ENCODE measurements at regions not wholly inside any gene's neighbourhood (a gene's known extent, or its start where the extent isn't known, plus 50 kb on each side); places are given as distances from the start of the nearest gene placed in this dataset.

DNA sequence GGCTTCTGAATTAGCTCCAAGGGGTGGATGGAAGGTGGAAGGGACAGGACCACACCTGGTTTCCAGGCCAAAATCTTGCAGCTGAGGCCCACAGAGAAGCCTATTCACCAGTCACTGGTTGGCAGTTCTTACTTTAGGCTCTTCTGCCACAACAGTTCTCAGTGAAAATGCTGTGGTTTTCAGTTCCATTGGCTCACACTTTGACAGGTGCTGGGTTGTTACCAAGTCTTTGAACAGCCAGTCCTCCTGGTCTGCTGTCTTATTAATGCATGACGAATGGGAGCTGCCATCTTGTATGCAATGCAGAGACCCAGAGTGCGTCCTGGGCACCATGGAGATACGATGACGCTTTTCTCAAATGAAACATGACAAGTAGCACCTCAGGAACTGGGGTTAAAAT is 232.0 kb upstream of the ZBED5 start:
- TF ChIP-seq, protein P1, sequence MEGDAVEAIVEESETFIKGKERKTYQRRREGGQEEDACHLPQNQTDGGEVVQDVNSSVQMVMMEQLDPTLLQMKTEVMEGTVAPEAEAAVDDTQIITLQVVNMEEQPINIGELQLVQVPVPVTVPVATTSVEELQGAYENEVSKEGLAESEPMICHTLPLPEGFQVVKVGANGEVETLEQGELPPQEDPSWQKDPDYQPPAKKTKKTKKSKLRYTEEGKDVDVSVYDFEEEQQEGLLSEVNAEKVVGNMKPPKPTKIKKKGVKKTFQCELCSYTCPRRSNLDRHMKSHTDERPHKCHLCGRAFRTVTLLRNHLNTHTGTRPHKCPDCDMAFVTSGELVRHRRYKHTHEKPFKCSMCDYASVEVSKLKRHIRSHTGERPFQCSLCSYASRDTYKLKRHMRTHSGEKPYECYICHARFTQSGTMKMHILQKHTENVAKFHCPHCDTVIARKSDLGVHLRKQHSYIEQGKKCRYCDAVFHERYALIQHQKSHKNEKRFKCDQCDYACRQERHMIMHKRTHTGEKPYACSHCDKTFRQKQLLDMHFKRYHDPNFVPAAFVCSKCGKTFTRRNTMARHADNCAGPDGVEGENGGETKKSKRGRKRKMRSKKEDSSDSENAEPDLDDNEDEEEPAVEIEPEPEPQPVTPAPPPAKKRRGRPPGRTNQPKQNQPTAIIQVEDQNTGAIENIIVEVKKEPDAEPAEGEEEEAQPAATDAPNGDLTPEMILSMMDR (IDR thresholded peaks at IDR 0.05; ENCODE audit: insufficient read depth, low read length): no peak
- TF ChIP-seq GABPA (IDR thresholded peaks at IDR 0.05; ENCODE audit: low read depth) (no peak), POLR2AphosphoS5 (IDR thresholded peaks at IDR 0.05; ENCODE audit: low read depth) (no peak)
- TF ChIP-seq, protein P2, sequence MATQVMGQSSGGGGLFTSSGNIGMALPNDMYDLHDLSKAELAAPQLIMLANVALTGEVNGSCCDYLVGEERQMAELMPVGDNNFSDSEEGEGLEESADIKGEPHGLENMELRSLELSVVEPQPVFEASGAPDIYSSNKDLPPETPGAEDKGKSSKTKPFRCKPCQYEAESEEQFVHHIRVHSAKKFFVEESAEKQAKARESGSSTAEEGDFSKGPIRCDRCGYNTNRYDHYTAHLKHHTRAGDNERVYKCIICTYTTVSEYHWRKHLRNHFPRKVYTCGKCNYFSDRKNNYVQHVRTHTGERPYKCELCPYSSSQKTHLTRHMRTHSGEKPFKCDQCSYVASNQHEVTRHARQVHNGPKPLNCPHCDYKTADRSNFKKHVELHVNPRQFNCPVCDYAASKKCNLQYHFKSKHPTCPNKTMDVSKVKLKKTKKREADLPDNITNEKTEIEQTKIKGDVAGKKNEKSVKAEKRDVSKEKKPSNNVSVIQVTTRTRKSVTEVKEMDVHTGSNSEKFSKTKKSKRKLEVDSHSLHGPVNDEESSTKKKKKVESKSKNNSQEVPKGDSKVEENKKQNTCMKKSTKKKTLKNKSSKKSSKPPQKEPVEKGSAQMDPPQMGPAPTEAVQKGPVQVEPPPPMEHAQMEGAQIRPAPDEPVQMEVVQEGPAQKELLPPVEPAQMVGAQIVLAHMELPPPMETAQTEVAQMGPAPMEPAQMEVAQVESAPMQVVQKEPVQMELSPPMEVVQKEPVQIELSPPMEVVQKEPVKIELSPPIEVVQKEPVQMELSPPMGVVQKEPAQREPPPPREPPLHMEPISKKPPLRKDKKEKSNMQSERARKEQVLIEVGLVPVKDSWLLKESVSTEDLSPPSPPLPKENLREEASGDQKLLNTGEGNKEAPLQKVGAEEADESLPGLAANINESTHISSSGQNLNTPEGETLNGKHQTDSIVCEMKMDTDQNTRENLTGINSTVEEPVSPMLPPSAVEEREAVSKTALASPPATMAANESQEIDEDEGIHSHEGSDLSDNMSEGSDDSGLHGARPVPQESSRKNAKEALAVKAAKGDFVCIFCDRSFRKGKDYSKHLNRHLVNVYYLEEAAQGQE (IDR thresholded peaks at IDR 0.05; ENCODE audit: insufficient replicate concordance, low read depth): no peak

Measured in HL-60 (cell line).